ENCODE measurements at regions not wholly inside any gene's neighbourhood (a gene's known extent, or its start where the extent isn't known, plus 50 kb on each side); places are given as distances from the start of the nearest gene placed in this dataset.

GRCh38 chr2:375270-375955 is 87.5 kb upstream of the ALKAL2 start:
- peaks cover 54% of the 10 kb centered on the region for H3K27me3 Mint-ChIP-seq

GRCh38 chr2:368386-368785 is 80.5 kb upstream of the ALKAL2 start:
- no peaks in the 10 kb centered on the region for H3K4me1 Mint-ChIP-seq (ENCODE audit: low read depth)
- ChIA-PET POLR2A (no interaction called here), CTCF (no interaction called here)
- no peak overlapping the region for H3K27ac Mint-ChIP-seq
- no peak for TF ChIP-seq CTCF (IDR thresholded peaks at IDR 0.05)
- Histone ChIP-seq H3K4me3 (ENCODE audit: low read length) (no peak overlapping the region), H3K36me3 (ENCODE audit: insufficient read depth, low read length) (no peaks in the 10 kb centered on the region), H3K27me3 (ENCODE audit: control insufficient read depth in 1 of 2, insufficient read depth in 2 of 2, low read length in 2 of 2) (peaks cover 0 to 4% of the 10 kb centered on the region in 2 experiments), H3K27ac (ENCODE audit: low read depth in 1 of 2, low read length in 2 of 2) (no peak overlapping the region), H3K9me3 (ENCODE audit: control insufficient read depth in 1 of 2, insufficient read depth in 1 of 2, low read length in 2 of 2) (peaks cover 0 to 4% of the 10 kb centered on the region in 2 experiments), H3K4me1 (ENCODE audit: insufficient read depth, low read length) (no peaks in the 10 kb centered on the region)
- H3K9me3 Mint-ChIP-seq: no peaks in the 10 kb centered on the region
- intact Hi-C loops (cut with DNase I, micrococcal nuclease): no loop called here
- H3K36me3 Mint-ChIP-seq (ENCODE audit: low read depth): no peaks in the 10 kb centered on the region
- H3K4me3 Mint-ChIP-seq: no peak overlapping the region
- ATAC-seq (ENCODE audit: poor library complexity) (no peak), DNase-seq (no peak)
- peaks cover 49% of the 10 kb centered on the region for H3K27me3 Mint-ChIP-seq

More at GRCh38 chr2:375270-375955, 87.5 kb upstream of the ALKAL2 start:
- ATAC-seq (ENCODE audit: poor library complexity): no peak
- ChIA-PET CTCF (no interaction called here), POLR2A (no interaction called here)
- no peaks in the 10 kb centered on the region for H3K36me3 ChIP-seq (ENCODE audit: insufficient read depth, low read length)
- no peak overlapping the region for H3K4me3 Mint-ChIP-seq
- H3K9me3 Mint-ChIP-seq: peaks cover 5% of the 10 kb centered on the region
- no peaks in the 10 kb centered on the region for H3K4me1 ChIP-seq (ENCODE audit: insufficient read depth, low read length)
- TF ChIP-seq CTCF (IDR thresholded peaks at IDR 0.05): no peak
- intact Hi-C loops (cut with DNase I, micrococcal nuclease): no loop called here
- DNase-seq: no peak
- no peak overlapping the region for H3K4me3 ChIP-seq (ENCODE audit: low read length)
- H3K36me3 Mint-ChIP-seq (ENCODE audit: low read depth): no peaks in the 10 kb centered on the region
- no peaks in the 10 kb centered on the region for H3K4me1 Mint-ChIP-seq (ENCODE audit: low read depth)
- no peak overlapping the region for H3K27ac ChIP-seq (ENCODE audit: low read depth in 1 of 2, low read length in 2 of 2)
- H3K27me3 ChIP-seq (ENCODE audit: control insufficient read depth in 1 of 2, insufficient read depth in 2 of 2, low read length in 2 of 2): peaks cover 0 to 4% of the 10 kb centered on the region in 2 experiments
- H3K27ac Mint-ChIP-seq: no peak overlapping the region
- peaks cover 4 to 5% of the 10 kb centered on the region in 2 experiments for H3K9me3 ChIP-seq (ENCODE audit: control insufficient read depth in 1 of 2, insufficient read depth in 1 of 2, low read length in 2 of 2)

- intact Hi-C loops (cut with DNase I, micrococcal nuclease): no loop called here
- peaks cover 0 to 8% of the 10 kb centered on the region in 2 experiments for H3K9me3 ChIP-seq (ENCODE audit: control insufficient read depth in 1 of 2, insufficient read depth in 1 of 2, low read length in 2 of 2)
- DNase-seq (no peak), ATAC-seq (ENCODE audit: poor library complexity) (no peak)
- Mint-ChIP-seq H3K4me1 (ENCODE audit: low read depth) (no peaks in the 10 kb centered on the region), H3K9me3 (no peaks in the 10 kb centered on the region), H3K36me3 (ENCODE audit: low read depth) (no peaks in the 10 kb centered on the region), H3K4me3 (no peak overlapping the region), H3K27ac (no peak overlapping the region), H3K27me3 (peaks cover 40% of the 10 kb centered on the region)
- CTCF ChIA-PET: no interaction called here
- H3K36me3 ChIP-seq (ENCODE audit: insufficient read depth, low read length): no peaks in the 10 kb centered on the region
- no peak overlapping the region for H3K27ac ChIP-seq (ENCODE audit: low read depth in 1 of 2, low read length in 2 of 2)
- no peak for TF ChIP-seq CTCF (IDR thresholded peaks at IDR 0.05)
- peaks cover 0 to 4% of the 10 kb centered on the region in 2 experiments for H3K27me3 ChIP-seq (ENCODE audit: control insufficient read depth in 1 of 2, insufficient read depth in 2 of 2, low read length in 2 of 2)
- H3K4me3 ChIP-seq (ENCODE audit: low read length): no peak overlapping the region
- no peaks in the 10 kb centered on the region for H3K4me1 ChIP-seq (ENCODE audit: insufficient read depth, low read length)
- POLR2A ChIA-PET: no interaction called here
These were observed 79.4 kb upstream of the ALKAL2 start for GRCh38 chr2:367246-367645.

Data from CD4-positive, alpha-beta T cell (primary cell).